ENCODE measurements at regions not wholly inside any gene's neighbourhood (a gene's known extent, or its start where the extent isn't known, plus 50 kb on each side); places are given as distances from the start of the nearest gene placed in this dataset.

DNA sequence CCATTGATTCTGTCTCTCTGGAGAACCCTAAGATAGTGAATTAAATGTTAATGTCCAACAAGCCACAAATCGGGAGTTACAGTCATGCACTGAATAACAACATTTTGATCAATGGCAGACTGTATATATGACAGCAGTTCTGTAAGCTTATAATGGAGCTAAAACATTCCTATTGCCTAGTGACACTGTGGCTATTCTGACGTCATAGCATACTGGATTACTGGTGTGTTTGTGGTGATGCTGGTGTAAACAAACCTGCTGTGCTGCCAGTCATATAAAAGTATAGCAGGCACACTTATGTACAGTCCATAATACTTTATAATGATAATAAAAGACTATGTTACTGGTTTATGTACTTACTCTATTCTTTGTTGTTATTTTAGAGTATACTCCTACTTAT, 56.7 kb upstream of the BICD1 start:
- TF ChIP-seq, protein P1, sequence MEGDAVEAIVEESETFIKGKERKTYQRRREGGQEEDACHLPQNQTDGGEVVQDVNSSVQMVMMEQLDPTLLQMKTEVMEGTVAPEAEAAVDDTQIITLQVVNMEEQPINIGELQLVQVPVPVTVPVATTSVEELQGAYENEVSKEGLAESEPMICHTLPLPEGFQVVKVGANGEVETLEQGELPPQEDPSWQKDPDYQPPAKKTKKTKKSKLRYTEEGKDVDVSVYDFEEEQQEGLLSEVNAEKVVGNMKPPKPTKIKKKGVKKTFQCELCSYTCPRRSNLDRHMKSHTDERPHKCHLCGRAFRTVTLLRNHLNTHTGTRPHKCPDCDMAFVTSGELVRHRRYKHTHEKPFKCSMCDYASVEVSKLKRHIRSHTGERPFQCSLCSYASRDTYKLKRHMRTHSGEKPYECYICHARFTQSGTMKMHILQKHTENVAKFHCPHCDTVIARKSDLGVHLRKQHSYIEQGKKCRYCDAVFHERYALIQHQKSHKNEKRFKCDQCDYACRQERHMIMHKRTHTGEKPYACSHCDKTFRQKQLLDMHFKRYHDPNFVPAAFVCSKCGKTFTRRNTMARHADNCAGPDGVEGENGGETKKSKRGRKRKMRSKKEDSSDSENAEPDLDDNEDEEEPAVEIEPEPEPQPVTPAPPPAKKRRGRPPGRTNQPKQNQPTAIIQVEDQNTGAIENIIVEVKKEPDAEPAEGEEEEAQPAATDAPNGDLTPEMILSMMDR (conservative IDR thresholded peaks at IDR 0.05; ENCODE audit: low read depth, low read length) = no peak
- TF ChIP-seq EZH2 (IDR thresholded peaks at IDR 0.05; ENCODE audit: low read length, unreplicated experiment) (no peak), EZH2phosphoT487 (IDR thresholded peaks at IDR 0.05; ENCODE audit: borderline replicate concordance, low read length) (no peak)

All from PC-3 (cell line).